ENCODE measurements at regions not wholly inside any gene's neighbourhood (a gene's known extent, or its start where the extent isn't known, plus 50 kb on each side); places are given as distances from the start of the nearest gene placed in this dataset.

GRCh38 chr1:170226767-170227166, 81.0 kb downstream of the NTMT2 start:
- TF ChIP-seq, protein P1, sequence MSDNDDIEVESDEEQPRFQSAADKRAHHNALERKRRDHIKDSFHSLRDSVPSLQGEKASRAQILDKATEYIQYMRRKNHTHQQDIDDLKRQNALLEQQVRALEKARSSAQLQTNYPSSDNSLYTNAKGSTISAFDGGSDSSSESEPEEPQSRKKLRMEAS (IDR thresholded peaks at IDR 0.05; ENCODE audit: low read depth, low read length) = no peak
- TF ChIP-seq POLR2A (IDR thresholded peaks at IDR 0.05; ENCODE audit: extremely low read depth, insufficient read length) (no peak), MYC (IDR thresholded peaks at IDR 0.05; ENCODE audit: low read depth, low read length) (no peak)
- TF ChIP-seq, protein P2, sequence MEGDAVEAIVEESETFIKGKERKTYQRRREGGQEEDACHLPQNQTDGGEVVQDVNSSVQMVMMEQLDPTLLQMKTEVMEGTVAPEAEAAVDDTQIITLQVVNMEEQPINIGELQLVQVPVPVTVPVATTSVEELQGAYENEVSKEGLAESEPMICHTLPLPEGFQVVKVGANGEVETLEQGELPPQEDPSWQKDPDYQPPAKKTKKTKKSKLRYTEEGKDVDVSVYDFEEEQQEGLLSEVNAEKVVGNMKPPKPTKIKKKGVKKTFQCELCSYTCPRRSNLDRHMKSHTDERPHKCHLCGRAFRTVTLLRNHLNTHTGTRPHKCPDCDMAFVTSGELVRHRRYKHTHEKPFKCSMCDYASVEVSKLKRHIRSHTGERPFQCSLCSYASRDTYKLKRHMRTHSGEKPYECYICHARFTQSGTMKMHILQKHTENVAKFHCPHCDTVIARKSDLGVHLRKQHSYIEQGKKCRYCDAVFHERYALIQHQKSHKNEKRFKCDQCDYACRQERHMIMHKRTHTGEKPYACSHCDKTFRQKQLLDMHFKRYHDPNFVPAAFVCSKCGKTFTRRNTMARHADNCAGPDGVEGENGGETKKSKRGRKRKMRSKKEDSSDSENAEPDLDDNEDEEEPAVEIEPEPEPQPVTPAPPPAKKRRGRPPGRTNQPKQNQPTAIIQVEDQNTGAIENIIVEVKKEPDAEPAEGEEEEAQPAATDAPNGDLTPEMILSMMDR (IDR thresholded peaks at IDR 0.05; ENCODE audit: low read depth, low read length) = no peak
- no peak overlapping the region for H3K4me3 ChIP-seq (ENCODE audit: low read depth, low read length)
- DNase-seq (ENCODE audit: low read depth) = no peak

DNA sequence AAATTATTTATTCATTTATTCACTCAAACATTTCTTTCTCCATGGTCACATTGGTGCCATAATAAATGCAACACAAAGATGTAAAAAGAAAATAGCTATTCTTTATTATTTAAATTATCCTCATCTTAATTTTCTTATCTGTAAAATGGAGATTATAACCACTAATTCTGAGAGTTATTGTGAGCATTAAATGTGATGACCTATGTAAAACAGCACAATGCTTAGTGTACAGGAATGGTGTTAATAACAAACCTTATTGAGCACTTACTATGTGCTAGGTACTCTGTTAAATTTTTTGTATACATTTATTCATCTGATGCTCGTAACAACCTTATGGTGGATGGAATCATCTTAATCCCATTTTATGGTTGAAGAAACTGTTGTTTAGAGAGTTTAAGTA, 84.6 kb downstream of the NTMT2 start:
- H3K4me3 ChIP-seq (ENCODE audit: low read depth, low read length) = no peak overlapping the region
- TF ChIP-seq MYC (IDR thresholded peaks at IDR 0.05; ENCODE audit: low read depth, low read length) (no peak), POLR2A (IDR thresholded peaks at IDR 0.05; ENCODE audit: extremely low read depth, insufficient read length) (no peak)
- TF ChIP-seq, protein P1 (IDR thresholded peaks at IDR 0.05; ENCODE audit: low read depth, low read length) = no peak
- no peak for DNase-seq (ENCODE audit: low read depth)

GRCh38 chr1:170231662-170232061, 85.9 kb downstream of the NTMT2 start:
- TF ChIP-seq POLR2A (IDR thresholded peaks at IDR 0.05; ENCODE audit: extremely low read depth, insufficient read length) (no peak), MYC (IDR thresholded peaks at IDR 0.05; ENCODE audit: low read depth, low read length) (no peak)
- TF ChIP-seq, protein P1 (IDR thresholded peaks at IDR 0.05; ENCODE audit: low read depth, low read length) = no peak
- TF ChIP-seq, protein P2 (IDR thresholded peaks at IDR 0.05; ENCODE audit: low read depth, low read length) = no peak
- DNase-seq (ENCODE audit: low read depth) = no peak
- no peak overlapping the region for H3K4me3 ChIP-seq (ENCODE audit: low read depth, low read length)

GRCh38 chr1:170238704-170239391, 93.1 kb downstream of the NTMT2 start:
- no peak for DNase-seq (ENCODE audit: low read depth)

DNA sequence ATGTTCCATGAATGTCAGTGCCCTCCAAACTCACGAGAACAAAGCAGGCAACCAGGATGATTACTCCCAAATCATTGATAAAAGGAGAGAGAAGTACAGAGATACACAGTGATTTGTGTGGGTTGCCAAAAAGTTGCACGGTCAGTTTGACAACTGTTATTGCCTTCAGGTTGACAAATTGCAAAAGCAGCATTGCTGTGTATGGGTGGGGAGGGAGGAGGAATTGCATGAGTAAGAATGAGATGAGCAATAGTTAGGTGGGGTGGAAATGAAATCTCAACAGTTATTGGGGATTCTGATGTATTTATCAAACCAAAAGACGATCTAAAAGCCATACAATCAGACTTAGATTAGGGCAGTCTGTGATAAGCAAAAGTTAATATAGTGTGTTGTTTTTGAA, 93.7 kb downstream of the NTMT2 start:
- no peak overlapping the region for H3K4me3 ChIP-seq (ENCODE audit: low read depth, low read length)
- no peak for DNase-seq (ENCODE audit: low read depth)
- TF ChIP-seq, protein P2 (IDR thresholded peaks at IDR 0.05; ENCODE audit: low read depth, low read length) = no peak
- TF ChIP-seq, protein P1 (IDR thresholded peaks at IDR 0.05; ENCODE audit: low read depth, low read length) = no peak
- TF ChIP-seq MYC (IDR thresholded peaks at IDR 0.05; ENCODE audit: low read depth, low read length) (no peak), POLR2A (IDR thresholded peaks at IDR 0.05; ENCODE audit: extremely low read depth, insufficient read length) (no peak)

More at GRCh38 chr1:170238704-170239391, 93.1 kb downstream of the NTMT2 start:
- no peak overlapping the region for H3K4me3 ChIP-seq (ENCODE audit: low read depth, low read length)
- no peak for TF ChIP-seq POLR2A (IDR thresholded peaks at IDR 0.05; ENCODE audit: extremely low read depth, insufficient read length)
- TF ChIP-seq, protein P1 (IDR thresholded peaks at IDR 0.05; ENCODE audit: low read depth, low read length) = no peak
- TF ChIP-seq MYC (IDR thresholded peaks at IDR 0.05; ENCODE audit: low read depth, low read length) = no peak
- TF ChIP-seq, protein P2 (IDR thresholded peaks at IDR 0.05; ENCODE audit: low read depth, low read length) = no peak

DNA sequence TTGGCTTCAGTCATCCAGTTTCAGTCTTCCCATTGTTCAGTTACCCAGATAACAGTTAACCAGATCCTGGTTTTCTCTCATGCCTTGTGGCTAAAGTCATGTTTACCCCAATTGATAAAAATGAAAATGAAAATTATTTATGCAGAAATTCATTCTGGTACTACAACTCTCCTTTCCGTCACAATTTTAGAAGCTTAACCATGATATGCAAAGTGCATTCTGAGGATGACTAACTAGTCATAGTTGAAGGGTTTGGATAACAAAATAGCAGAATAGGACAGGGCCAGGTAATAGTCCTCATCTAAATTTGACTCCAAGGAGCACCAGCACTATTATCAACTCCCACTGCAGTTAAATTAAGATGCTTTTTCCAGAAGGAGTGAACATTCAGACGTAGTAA, 94.7 kb downstream of the NTMT2 start:
- TF ChIP-seq, protein P2 (IDR thresholded peaks at IDR 0.05; ENCODE audit: low read depth, low read length) = no peak
- TF ChIP-seq POLR2A (IDR thresholded peaks at IDR 0.05; ENCODE audit: extremely low read depth, insufficient read length) (no peak), MYC (IDR thresholded peaks at IDR 0.05; ENCODE audit: low read depth, low read length) (no peak)
- TF ChIP-seq, protein P1 (IDR thresholded peaks at IDR 0.05; ENCODE audit: low read depth, low read length) = no peak
- no peak for DNase-seq (ENCODE audit: low read depth)

More for the DNA sequence above, 94.7 kb downstream of the NTMT2 start:
- no peak overlapping the region for H3K4me3 ChIP-seq (ENCODE audit: low read depth, low read length)

Measured in NB4 (cell line).